ENCODE measurements at regions not wholly inside any gene's neighbourhood (a gene's known extent, or its start where the extent isn't known, plus 50 kb on each side); places are given as distances from the start of the nearest gene placed in this dataset.

DNA sequence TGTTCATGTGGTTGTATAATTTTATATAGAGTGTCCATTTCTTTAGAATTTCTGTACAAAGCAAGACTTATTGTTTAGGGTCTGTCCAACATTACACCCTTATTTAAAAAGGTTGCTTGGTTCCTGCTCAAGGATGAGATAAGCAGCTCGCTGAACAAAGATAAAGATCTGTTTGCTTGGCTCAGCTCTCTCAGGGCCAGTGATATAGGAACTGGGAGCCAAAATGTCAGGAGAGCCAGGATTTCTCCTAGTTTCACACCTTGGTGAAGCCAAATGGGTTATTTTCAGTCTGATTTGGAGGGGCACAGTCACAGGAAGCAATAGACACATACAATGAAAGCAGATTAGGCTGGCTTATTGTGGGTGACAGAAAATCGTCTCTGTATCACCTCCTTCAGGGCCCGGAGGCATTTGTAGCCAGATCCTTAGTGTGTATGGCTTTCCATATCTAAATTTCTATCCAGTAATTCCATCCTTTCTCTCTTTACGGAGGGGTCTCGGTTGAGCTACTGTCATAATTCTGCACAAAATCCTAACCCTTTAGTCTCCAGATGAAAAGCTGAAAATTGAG, 396.4 kb downstream of the TMEM232 start:
- no peak for DNase-seq

DNA sequence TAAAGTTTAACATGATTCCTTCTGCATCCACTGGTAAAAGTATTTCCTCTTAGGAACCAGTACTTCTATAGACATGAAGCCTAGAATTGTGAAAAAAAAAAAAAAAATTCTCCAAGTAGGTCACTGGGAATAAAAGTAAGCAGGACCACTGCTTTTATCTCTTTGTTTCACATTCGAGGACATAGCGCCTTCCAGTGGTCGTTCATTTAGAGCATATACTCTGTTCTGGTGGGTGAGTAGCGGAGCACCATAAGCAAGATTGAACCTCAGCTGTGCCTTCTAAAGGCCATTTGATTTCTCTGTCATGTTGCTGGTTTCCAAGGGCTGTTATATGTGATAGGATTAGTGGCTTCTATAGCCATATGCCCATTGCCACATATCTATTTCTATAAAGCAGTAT, 393.1 kb downstream of the TMEM232 start:
- DNase-seq, result no peak

GRCh38 chr5:110335361-110336066, 391.0 kb downstream of the TMEM232 start:
- DNase-seq, result no peak

DNA sequence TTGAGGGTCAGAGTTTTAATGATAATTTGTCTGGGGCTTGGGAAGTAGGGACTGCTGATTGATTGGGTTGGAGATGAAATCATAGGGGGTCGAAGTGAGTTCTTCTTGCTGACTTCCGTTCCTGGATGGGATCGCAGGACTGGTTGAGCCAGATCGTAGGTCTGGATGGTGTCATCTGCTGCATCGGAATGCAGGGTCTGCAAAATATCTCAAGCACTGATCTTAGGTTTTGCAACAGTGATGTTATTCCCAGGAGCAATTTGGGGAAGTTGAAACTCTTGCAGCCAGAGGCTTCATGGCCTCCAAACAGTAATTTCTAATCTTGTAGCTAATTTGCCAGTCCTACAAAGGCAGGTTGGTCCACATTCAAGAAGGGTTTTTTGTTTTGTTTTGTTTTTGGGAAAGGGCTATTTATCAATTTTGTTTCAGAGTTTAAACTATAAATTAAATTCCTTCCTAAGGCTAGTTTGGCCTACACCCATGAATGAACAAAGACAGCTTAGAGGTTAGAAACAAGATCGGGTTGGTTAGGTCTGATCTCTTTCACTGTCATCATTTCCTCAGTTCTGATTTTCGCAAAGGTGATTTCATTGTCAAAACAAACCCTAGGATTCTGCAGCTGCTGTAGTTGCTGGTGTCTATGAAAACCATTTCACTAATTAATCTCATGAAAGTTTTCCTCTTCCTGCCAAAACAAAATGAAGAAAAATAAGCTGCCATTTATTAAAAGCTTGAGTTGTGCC, 388.0 kb downstream of the TMEM232 start:
- no peak for DNase-seq

GRCh38 chr5:110339399-110339798, 387.1 kb downstream of the TMEM232 start:
- no peak for DNase-seq

DNA sequence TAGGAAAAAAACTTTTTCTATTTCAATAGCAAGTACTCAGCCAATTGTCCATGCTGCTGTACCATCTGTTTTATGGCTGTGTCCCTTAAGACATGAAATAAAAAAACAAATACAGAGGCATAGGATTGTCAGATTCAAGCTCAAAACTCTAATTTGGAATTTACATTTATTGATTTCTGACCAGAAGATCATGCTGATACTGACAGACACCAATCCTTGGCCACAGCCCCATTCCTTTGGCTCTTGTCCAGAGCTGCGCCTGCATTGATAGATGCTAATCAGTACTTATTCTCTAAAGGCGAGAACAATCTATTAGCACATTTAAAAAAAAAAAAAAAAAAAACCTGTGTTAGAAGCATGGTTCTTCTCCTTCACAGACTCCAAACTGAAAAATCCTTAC, 384.6 kb downstream of the TMEM232 start:
- DNase-seq, result no peak

DNA sequence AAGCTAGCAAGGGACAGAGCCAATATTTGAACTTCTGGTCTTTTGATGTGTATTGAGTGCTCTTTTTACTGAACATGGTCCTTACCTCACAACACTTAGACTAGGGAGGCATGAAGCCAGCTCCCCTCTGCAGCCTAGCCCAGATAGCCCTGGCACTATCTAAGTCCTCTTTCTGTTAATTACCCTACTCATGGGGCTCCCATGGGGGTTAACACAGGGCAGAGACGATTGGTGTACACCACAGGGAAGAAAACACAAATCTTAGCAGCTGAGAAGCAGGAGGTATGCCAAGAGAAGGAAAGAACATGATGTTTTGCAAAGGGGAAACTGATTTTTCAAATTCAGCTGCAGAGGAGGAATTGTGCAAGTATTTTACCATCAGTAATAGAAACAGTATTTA, 383.8 kb downstream of the TMEM232 start:
- no peak for DNase-seq

DNA sequence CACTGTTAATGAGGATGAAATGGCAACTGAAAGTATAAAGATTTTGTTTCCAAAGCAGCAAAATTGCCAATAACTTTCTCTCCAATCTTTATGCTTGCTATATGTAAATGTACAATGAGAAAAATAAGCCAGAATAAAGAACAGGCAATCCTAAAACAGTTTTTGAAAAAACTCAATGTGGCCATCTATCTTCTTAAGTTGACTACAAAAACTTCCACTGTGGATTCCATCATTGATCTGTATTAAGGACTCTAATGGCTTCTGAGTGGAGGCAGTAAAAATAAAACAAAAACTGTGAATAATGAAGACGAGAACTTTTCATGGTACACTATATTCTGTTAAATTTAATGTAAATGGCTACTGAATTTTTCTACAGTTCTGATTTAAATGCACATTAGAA, 382.9 kb downstream of the TMEM232 start:
- DNase-seq, result no peak

DNA sequence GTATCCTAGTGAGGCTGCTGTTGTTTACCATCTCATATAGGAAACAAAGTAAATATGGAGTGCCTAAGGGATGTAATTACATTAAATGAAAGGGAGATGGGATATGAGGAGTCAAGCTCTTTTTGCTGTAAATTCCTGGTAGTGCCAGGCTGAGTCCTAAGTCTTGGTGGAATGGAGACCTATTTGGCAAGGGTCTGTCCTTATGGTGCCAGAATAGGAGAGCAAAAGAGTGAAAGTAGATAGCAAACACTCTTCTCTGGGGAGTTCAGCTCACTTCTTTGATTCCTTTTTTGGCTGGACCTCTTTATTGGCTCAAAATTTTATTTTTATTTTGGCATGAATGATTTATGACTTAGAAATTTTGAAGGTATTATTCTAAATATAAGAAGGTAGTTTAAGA, 380.8 kb downstream of the TMEM232 start:
- DNase-seq, result no peak

GRCh38 chr5:110346893-110347358, 379.5 kb downstream of the TMEM232 start:
- no peak for DNase-seq

- no peak for DNase-seq
These were observed 378.7 kb downstream of the TMEM232 start for GRCh38 chr5:110347781-110348180.

DNA sequence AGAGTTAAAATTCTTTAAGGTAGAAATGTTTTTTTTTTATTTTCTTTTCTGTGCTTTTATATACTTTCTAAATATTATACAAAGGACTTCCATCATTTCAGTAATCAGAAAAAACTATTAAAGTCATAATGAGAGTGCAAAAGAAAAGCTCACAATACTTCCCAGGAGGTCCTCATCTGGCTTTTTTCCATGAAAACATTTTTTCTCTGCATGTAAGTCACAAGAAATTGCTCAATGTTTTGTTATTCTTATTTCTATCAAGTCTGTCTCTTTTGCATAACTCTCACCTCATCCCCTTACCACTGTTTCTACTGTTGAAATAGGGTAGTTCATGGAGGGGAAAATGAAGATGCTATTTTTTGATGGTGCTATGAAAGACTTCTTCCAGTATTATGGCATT, 375.0 kb downstream of the TMEM232 start:
- no peak for DNase-seq

DNA sequence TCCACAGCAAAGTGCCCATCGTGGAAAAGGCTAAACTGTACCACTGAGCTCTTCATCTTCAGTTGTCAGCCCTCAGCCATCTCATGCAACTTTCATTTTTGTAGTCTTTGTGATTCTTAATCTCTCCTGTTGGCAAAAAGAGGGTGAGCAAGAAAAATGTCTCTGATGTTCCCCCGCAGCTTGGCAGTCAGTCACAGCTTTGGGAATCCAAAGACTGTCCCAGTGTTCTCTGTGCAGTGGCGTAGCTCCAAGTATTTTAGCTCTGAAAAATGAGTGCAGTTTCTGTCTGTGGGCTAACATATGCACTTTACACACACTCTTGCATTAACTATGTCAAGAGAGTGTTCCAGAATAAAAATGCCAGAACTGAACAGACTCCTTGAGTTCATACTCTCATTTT, 372.2 kb downstream of the TMEM232 start:
- DNase-seq, result no peak

DNA sequence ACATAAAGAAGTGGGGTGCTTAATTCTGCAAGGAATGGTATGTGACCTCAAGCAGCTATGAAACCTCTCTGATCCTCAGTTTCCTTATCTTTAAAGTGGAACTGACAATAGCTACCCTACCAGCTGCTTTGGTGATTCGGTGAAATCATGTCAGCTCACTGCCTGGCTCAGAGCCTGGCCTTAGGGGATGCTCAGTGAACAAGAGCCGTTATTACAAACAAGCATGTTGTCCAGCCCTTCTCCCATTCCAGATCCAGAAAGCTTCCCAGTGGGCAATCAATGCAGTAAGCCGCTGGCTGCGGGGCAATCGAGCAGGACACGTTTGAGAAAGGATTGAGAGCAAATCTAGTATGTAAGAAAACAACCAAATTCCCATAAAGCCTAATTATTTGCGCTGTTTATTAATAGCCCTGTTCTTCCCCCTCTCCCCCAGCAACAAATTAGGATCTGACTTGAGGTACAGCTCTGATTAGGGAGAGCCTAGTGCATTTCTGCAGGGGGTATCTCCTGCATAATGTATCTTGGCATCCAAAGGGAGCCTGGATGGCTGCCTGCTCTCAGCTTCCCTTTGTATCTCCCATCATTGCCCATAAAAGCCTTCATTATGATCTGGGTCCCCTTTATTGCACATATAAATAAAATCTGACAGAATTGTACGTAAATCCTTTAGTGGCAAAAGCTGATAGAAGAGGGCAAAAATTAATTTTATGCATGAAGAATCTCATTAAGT, 371.4 kb downstream of the TMEM232 start:
- no peak for DNase-seq

DNA sequence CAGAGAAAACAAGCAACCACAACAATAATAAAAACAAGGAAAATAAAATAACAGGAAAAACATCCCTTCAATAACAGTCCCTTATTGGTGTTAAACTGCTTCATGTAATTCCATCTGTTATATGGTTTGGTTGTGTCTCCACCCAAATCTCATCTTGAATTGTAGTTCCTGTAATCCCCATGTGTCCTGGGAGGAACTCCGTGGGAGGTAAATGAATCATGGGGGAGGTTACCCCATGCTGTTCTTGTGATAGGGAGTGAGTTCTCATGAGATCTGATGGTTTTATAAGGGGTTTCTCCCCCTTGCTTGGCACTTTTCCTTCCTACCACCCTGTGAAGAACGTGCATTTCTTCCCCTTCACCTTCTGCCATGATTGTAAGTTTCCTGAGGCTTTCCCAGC, 369.8 kb downstream of the TMEM232 start:
- no peak for DNase-seq

- no peak for DNase-seq
These were observed 367.2 kb downstream of the TMEM232 start for GRCh38 chr5:110359221-110359620.

- DNase-seq, result no peak
These were observed 365.0 kb downstream of the TMEM232 start for GRCh38 chr5:110361471-110361870.

GRCh38 chr5:110362261-110362660, 364.2 kb downstream of the TMEM232 start:
- DNase-seq, result no peak

GRCh38 chr5:110366716-110367115, 359.8 kb downstream of the TMEM232 start:
- no peak for DNase-seq

Measured in NCI-H2029 (cell line).